DOHH2 (cell line): ENCODE measurements at regions not wholly inside any gene's neighbourhood (a gene's known extent, or its start where the extent isn't known, plus 50 kb on each side); places are given as distances from the start of the nearest gene placed in this dataset.

Experiments used
- H3F3A ChIP-seq: fragments of 200-600 bp; sonication (generic), shearing (Covaris generic); 2 replicates; pipeline ENCODE4 v1.6.0; 2016; ENCODE audit warnings: antibody characterized with exemption, mild to moderate bottlenecking; ENCODE audit not compliant: control insufficient read depth, insufficient read depth
- H3K27ac ChIP-seq: fragments of 200-600 bp; sonication (generic); 2 replicates; pipeline ENCODE4 v1.5.1; 2014; ENCODE audit warnings: low read depth, mild to moderate bottlenecking, low read length, moderate library complexity
- H3K27me3 ChIP-seq: fragments of 200-600 bp; sonication (generic); 2 replicates; pipeline ENCODE4 v1.6.1; 2014; ENCODE audit warnings: mild to moderate bottlenecking, low read length, mixed read lengths; ENCODE audit not compliant: control insufficient read depth
- H3K36me3 ChIP-seq: fragments of 200-600 bp; sonication (generic); 2 replicates; pipeline ENCODE4 v1.6.1; 2014; ENCODE audit warnings: mild to moderate bottlenecking, low read length, moderate library complexity, mixed read lengths; ENCODE audit not compliant: control insufficient read depth
- H3K4me1 ChIP-seq: fragments of 200-600 bp; sonication (generic); 2 replicates; pipeline ENCODE4 v1.6.1; 2014; ENCODE audit warnings: mild to moderate bottlenecking, low read length, mixed read lengths; ENCODE audit not compliant: control insufficient read depth
- H3K4me2 ChIP-seq: fragments of 200-600 bp; sonication (generic); 2 replicates; pipeline ENCODE4 v1.6.0; 2014; ENCODE audit warnings: mild to moderate bottlenecking, low read length, moderate library complexity
- H3K4me3 ChIP-seq: fragments of 200-600 bp; sonication (generic); 2 replicates; pipeline ENCODE4 v1.5.1; 2014; ENCODE audit warnings: mild to moderate bottlenecking, low read length, mixed read lengths
- H3K79me2 ChIP-seq: fragments of 200-600 bp; sonication (generic); 2 replicates; pipeline ENCODE4 v1.6.1; 2014; ENCODE audit warnings: mild to moderate bottlenecking, low read length, mixed read lengths; ENCODE audit not compliant: control insufficient read depth
- H3K9me2 ChIP-seq: fragments of 200-600 bp; sonication (generic); replicated peaks from 2 replicates; pipeline ENCODE4 v1.6.1; 2014; ENCODE audit warnings: mild to moderate bottlenecking, low read length, mixed read lengths; ENCODE audit not compliant: control insufficient read depth
- H3K9me3 ChIP-seq: fragments of 200-600 bp; sonication (generic); 2 replicates; pipeline ENCODE4 v1.6.1; 2014; ENCODE audit warnings: antibody characterized with exemption, low read length, mixed read lengths; ENCODE audit not compliant: control insufficient read depth, insufficient read depth
- H4K20me1 ChIP-seq: fragments of 200-600 bp; sonication (generic); 2 replicates; pipeline ENCODE4 v1.6.0; 2014; ENCODE audit warnings: low read depth, mild to moderate bottlenecking, antibody characterized with exemption, low read length, moderate library complexity; ENCODE audit not compliant: control insufficient read depth, insufficient read depth
- EZH2phosphoT487 ChIP-seq: fragments of 200-600 bp; sonication (generic); IDR thresholded peaks from 2 replicates; pipeline ENCODE4 v1.6.1; 2017; ENCODE audit warnings: borderline replicate concordance, mild to moderate bottlenecking, antibody characterized with exemption, low read length, moderate library complexity, mixed read lengths
- TF ChIP-seq, protein P1 (sequence below): fragments of 200-600 bp; sonication (generic); IDR thresholded peaks from one replicate; pipeline ENCODE4 v1.5.1; 2014; ENCODE audit warnings: antibody characterized with exemption, mild to moderate bottlenecking, low read depth, low read length; ENCODE audit not compliant: poor library complexity, severe bottlenecking

GRCh38 chr12:91608542-91608941 lies 425.9 kb upstream of the DCN start:
- Histone ChIP-seq H3K79me2 (no peaks in the 10 kb centered on the region), H4K20me1 (no peaks in the 10 kb centered on the region), H3K4me1 (no peaks in the 10 kb centered on the region), H3K27ac (no peak overlapping the region), H3K9me3 (no peaks in the 10 kb centered on the region), H3K36me3 (no peaks in the 10 kb centered on the region), H3K4me2 (no peak overlapping the region), H3K9me2 (no peaks in the 10 kb centered on the region), H3F3A (no peaks in the 10 kb centered on the region), H3K27me3 (no peaks in the 10 kb centered on the region), H3K4me3 (no peak overlapping the region)
- no peak for TF ChIP-seq EZH2phosphoT487
- TF ChIP-seq, protein P1, sequence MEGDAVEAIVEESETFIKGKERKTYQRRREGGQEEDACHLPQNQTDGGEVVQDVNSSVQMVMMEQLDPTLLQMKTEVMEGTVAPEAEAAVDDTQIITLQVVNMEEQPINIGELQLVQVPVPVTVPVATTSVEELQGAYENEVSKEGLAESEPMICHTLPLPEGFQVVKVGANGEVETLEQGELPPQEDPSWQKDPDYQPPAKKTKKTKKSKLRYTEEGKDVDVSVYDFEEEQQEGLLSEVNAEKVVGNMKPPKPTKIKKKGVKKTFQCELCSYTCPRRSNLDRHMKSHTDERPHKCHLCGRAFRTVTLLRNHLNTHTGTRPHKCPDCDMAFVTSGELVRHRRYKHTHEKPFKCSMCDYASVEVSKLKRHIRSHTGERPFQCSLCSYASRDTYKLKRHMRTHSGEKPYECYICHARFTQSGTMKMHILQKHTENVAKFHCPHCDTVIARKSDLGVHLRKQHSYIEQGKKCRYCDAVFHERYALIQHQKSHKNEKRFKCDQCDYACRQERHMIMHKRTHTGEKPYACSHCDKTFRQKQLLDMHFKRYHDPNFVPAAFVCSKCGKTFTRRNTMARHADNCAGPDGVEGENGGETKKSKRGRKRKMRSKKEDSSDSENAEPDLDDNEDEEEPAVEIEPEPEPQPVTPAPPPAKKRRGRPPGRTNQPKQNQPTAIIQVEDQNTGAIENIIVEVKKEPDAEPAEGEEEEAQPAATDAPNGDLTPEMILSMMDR, result no peak

DNA sequence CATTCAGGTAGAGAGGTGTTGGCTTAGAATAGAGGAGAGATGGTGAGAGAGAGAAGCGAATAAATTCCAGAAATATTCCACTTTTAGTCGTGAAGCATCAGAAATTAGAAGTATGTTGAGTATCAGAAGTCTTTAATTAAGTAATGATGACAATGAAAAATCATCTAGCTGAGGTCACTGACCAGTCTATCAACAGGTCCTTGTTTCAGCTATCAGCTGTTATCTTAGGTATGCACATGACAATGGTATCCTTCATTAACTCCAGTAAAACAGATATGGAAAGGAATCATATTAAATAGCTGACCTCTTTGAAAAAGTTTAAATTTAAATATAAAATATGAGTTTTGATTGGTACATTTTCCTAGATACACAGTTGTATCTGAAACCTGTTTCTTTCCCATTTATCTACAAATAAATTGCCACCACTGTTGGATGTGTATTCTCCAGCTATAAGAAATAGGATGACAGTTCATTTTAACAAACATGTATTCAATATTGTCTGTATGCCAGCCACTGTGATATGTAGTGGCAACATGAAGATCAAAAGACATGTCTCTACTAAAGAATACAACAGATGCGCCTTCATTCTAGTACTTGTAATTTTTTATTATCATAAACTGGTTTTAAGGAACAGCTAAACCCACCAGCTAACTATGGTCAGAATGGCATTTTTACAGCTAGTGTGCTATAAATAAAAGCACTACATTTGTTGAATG lies 424.2 kb upstream of the DCN start:
- Histone ChIP-seq H3K9me2 (no peaks in the 10 kb centered on the region), H3K36me3 (no peaks in the 10 kb centered on the region), H4K20me1 (no peaks in the 10 kb centered on the region), H3K4me1 (no peaks in the 10 kb centered on the region), H3K27ac (no peak overlapping the region), H3F3A (no peaks in the 10 kb centered on the region), H3K27me3 (no peaks in the 10 kb centered on the region), H3K4me2 (no peak overlapping the region), H3K4me3 (no peak overlapping the region), H3K9me3 (no peaks in the 10 kb centered on the region), H3K79me2 (no peaks in the 10 kb centered on the region)
- no peak for TF ChIP-seq EZH2phosphoT487
- TF ChIP-seq, protein P1, result no peak

- no peaks in the 10 kb centered on the region for H3K27me3 ChIP-seq
- no peak for TF ChIP-seq EZH2phosphoT487
- TF ChIP-seq, protein P1, result no peak
- no peaks in the 10 kb centered on the region for H3K9me3 ChIP-seq
- H3K4me1 ChIP-seq, result no peaks in the 10 kb centered on the region
- H3K4me3 ChIP-seq, result no peak overlapping the region
- no peaks in the 10 kb centered on the region for H3K9me2 ChIP-seq
- no peaks in the 10 kb centered on the region for H3F3A ChIP-seq
- no peaks in the 10 kb centered on the region for H3K79me2 ChIP-seq
- no peaks in the 10 kb centered on the region for H4K20me1 ChIP-seq
- no peak overlapping the region for H3K4me2 ChIP-seq
- H3K27ac ChIP-seq, result no peak overlapping the region
- H3K36me3 ChIP-seq, result no peaks in the 10 kb centered on the region
Observed at GRCh38 chr12:91604897-91605296, 422.3 kb upstream of the DCN start.

GRCh38 chr12:91603060-91603459 lies 420.4 kb upstream of the DCN start:
- Histone ChIP-seq H3K4me2 (no peak overlapping the region), H4K20me1 (no peaks in the 10 kb centered on the region), H3F3A (no peaks in the 10 kb centered on the region), H3K27ac (no peak overlapping the region), H3K4me1 (no peaks in the 10 kb centered on the region), H3K9me3 (no peaks in the 10 kb centered on the region), H3K79me2 (no peaks in the 10 kb centered on the region), H3K4me3 (no peak overlapping the region), H3K9me2 (no peaks in the 10 kb centered on the region), H3K36me3 (no peaks in the 10 kb centered on the region), H3K27me3 (no peaks in the 10 kb centered on the region)
- TF ChIP-seq, protein P1, result no peak
- TF ChIP-seq EZH2phosphoT487, result no peak
